Omental fat pad (tissue), 3 donors: ENCODE measurements at regions not wholly inside any gene's neighbourhood (a gene's known extent, or its start where the extent isn't known, plus 50 kb on each side); places are given as distances from the start of the nearest gene placed in this dataset.
"Not testable (repeated sequence)": the region's sequence is repeated elsewhere in the genome, so short reads cannot be mapped to it uniquely, and the experiment has no call there.

ENCODE experiments used
- ATAC-seq: fragments of 150-250 bp; one replicate; pipeline ENCODE4 v1.9.1; 2016; ENCODE audit warnings: mild to moderate bottlenecking, moderate library complexity; ENCODE audit not compliant: low FRiP score
- DNase-seq: peaks from one replicate; pipeline ENCODE4 v3.0.0-alpha.2; 2019; ENCODE audit warnings: low spot score
- TF ChIP-seq, protein P1 (sequence below), 3 donors: fragments of 450-650 bp; IDR thresholded peaks; one replicate each; pipeline ENCODE4 v1.5.1; 2016 to 2017; ENCODE audit warnings: antibody characterized with exemption in 3 of 3, mild to moderate bottlenecking in 3 of 3, moderate library complexity in 2 of 3

DNA sequence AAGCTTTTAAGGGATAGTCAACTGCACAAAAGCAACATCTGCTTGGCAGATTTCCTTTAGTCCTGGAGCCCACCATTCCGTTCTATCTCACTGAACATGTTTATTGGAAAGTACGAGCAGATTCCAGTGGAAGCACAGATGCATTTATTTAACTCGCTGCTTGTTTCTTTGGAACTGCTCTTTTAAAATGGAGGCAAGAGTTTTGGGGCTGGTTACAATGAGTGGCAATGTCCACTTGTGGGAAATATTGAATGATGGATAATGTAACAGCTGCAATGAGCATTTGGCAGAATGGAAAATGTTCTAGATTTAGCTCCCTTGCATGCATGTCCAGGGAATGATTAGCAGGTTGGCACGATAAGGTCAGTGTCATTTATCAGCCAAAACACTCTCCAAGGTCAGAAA, 163.0 kb downstream of the ATP23 start:
- ATAC-seq: no peak
- TF ChIP-seq, protein P1, sequence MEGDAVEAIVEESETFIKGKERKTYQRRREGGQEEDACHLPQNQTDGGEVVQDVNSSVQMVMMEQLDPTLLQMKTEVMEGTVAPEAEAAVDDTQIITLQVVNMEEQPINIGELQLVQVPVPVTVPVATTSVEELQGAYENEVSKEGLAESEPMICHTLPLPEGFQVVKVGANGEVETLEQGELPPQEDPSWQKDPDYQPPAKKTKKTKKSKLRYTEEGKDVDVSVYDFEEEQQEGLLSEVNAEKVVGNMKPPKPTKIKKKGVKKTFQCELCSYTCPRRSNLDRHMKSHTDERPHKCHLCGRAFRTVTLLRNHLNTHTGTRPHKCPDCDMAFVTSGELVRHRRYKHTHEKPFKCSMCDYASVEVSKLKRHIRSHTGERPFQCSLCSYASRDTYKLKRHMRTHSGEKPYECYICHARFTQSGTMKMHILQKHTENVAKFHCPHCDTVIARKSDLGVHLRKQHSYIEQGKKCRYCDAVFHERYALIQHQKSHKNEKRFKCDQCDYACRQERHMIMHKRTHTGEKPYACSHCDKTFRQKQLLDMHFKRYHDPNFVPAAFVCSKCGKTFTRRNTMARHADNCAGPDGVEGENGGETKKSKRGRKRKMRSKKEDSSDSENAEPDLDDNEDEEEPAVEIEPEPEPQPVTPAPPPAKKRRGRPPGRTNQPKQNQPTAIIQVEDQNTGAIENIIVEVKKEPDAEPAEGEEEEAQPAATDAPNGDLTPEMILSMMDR (IDR thresholded peaks at IDR 0.05): no peak
- no peak for DNase-seq

GRCh38 chr12:58105225-58106119, 164.1 kb downstream of the ATP23 start:
- DNase-seq (no peak), ATAC-seq (no peak)
- TF ChIP-seq, protein P1 (IDR thresholded peaks at IDR 0.05): no peak

DNA sequence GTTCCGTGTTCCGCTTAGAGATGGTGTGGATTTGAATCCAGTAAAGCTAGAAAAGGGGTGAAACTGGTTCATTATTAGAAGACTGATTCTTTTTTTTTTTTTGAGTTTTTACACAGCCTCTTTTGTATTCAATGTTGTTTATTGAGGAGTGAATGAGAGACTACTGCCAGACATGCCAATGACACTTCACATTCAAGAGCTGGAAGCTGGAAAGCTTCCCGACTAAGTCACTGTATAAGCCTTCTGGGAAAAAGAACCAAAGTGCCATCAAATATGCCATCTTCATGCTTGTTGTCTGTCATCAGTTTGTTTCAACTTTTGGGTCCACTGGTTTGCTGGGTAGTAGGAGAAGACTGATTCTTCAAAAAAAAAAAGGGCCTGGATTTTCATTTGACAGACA, 164.8 kb downstream of the ATP23 start:
- DNase-seq (no peak), ATAC-seq (no peak)
- TF ChIP-seq, protein P1 (IDR thresholded peaks at IDR 0.05): no peak

- ATAC-seq (no peak), DNase-seq (no peak)
- TF ChIP-seq, protein P1 (IDR thresholded peaks at IDR 0.05): no peak
Observed at GRCh38 chr12:58117201-58117600, 175.8 kb downstream of the ATP23 start.

DNA sequence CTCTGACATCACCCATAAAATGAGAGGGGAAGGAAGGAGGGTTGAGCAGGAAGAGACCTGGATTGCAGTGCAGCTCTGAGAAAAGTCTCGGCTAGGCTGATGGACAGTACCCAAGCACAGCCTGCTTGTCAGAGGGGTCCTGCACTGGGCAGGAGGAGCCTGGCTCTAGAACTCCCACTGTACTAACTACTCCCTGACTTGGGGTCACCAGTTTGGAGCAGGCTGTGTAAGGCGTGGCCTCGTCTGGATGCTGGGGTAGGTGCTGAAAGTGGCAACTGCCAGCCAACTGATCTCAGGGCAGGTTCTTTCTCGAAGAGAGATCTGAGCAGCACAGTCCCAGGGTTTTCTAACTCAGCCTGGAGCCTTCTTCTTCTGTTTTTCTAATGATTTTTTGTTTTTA, 176.3 kb downstream of the ATP23 start:
- no peak for DNase-seq

DNA sequence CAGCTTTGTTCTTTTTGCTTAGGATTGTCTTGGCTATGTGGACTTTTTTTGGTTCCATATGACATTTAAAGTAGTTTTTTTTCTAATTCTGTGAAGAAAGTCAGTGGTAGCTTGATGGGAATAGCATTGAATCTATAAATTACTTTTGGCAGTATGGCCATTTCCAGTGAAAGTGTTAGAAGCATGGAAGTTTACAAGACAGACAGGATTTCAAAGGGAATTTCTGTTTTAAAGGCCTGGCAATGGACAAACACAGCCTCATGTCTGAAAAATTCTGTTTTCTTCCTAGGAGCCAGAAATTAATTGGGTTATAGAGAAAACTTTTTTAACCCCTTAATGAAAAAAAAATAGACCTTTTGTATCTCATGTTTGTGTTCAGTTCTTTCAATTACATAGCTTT, 184.4 kb downstream of the ATP23 start:
- DNase-seq, ATAC-seq: not testable (repeated sequence)

More for the DNA sequence above, 176.3 kb downstream of the ATP23 start:
- TF ChIP-seq, protein P1 (IDR thresholded peaks at IDR 0.05): no peak
- ATAC-seq: no peak

GRCh38 chr12:58131986-58132755, 190.8 kb downstream of the ATP23 start:
- ATAC-seq: no peak

More at GRCh38 chr12:58131986-58132755, 190.8 kb downstream of the ATP23 start:
- no peak for DNase-seq
- TF ChIP-seq, protein P1 (IDR thresholded peaks at IDR 0.05): no peak
